H9 (cell line): ENCODE measurements at regions not wholly inside any gene's neighbourhood (a gene's known extent, or its start where the extent isn't known, plus 50 kb on each side); places are given as distances from the start of the nearest gene placed in this dataset.

Source experiments
- DNase-seq: peaks from one replicate; pipeline ENCODE4 v3.0.0-alpha.2; 2017
- H2AFZ ChIP-seq: one replicate; pipeline ENCODE4 v1.6.1; 2013; ENCODE audit warnings: mild to moderate bottlenecking, low read length, control low read depth, moderate library complexity
- H2AK5ac ChIP-seq: 2 replicates; pipeline ENCODE4 v1.6.1; 2013; ENCODE audit warnings: low read length, control low read depth, mixed read lengths; ENCODE audit not compliant: insufficient read length
- H2BK120ac ChIP-seq: one replicate; pipeline ENCODE4 v1.6.1; 2013; ENCODE audit warnings: low read depth, mild to moderate bottlenecking, low read length, control low read depth, inconsistent platforms; ENCODE audit not compliant: poor library complexity, severe bottlenecking
- H2BK12ac ChIP-seq: 2 replicates; pipeline ENCODE4 v1.6.1; 2013; ENCODE audit warnings: low read length, control low read depth, mixed read lengths, low read depth; ENCODE audit not compliant: insufficient read length
- H2BK15ac ChIP-seq: 2 replicates; pipeline ENCODE4 v1.6.1; 2013; ENCODE audit warnings: low read depth, low read length, control low read depth
- H2BK20ac ChIP-seq: one replicate; pipeline ENCODE4 v1.6.1; 2013; ENCODE audit warnings: low read depth, mild to moderate bottlenecking, low read length, control low read depth, inconsistent platforms; ENCODE audit not compliant: poor library complexity, severe bottlenecking
- H2BK5ac ChIP-seq: 2 replicates; pipeline ENCODE4 v1.6.1; 2013; ENCODE audit warnings: low read length, control low read depth, mixed read lengths; ENCODE audit not compliant: insufficient read length
- H3K14ac ChIP-seq: 2 replicates; pipeline ENCODE4 v1.6.1; 2013; ENCODE audit warnings: low read length, control low read depth; ENCODE audit not compliant: insufficient read depth
- H3K18ac ChIP-seq: 2 replicates; pipeline ENCODE4 v1.6.1; 2013; ENCODE audit warnings: low read depth, mild to moderate bottlenecking, mixed read lengths, low read length, control low read depth; ENCODE audit not compliant: insufficient read length
- H3K23ac ChIP-seq: 2 replicates; pipeline ENCODE4 v1.6.1; 2013; ENCODE audit warnings: low read length, control low read depth, mixed read lengths, low read depth; ENCODE audit not compliant: insufficient read length
- H3K23me2 ChIP-seq: 2 replicates; pipeline ENCODE4 v1.6.1; 2013; ENCODE audit warnings: low read depth, mild to moderate bottlenecking, mixed read lengths, low read length, control low read depth; ENCODE audit not compliant: insufficient read length, poor library complexity, severe bottlenecking
- H3K27ac ChIP-seq: 2 replicates; pipeline ENCODE4 v1.5.1; 2013; ENCODE audit warnings: low read length, control low read depth, mixed read lengths, low read depth; ENCODE audit not compliant: insufficient read length
- H3K27me3 ChIP-seq: 2 replicates; pipeline ENCODE4 v1.6.1; 2013; ENCODE audit warnings: low read length, control low read depth, inconsistent platforms; ENCODE audit not compliant: insufficient read depth
- H3K4ac ChIP-seq: 2 replicates; pipeline ENCODE4 v1.6.1; 2013; ENCODE audit warnings: low read depth, mild to moderate bottlenecking, control low read depth, inconsistent platforms, low read length, moderate library complexity
- H3K4me1 ChIP-seq: 2 replicates; pipeline ENCODE4 v1.6.1; 2013; ENCODE audit warnings: low read length, control low read depth, inconsistent platforms; ENCODE audit not compliant: insufficient read depth
- H3K4me2 ChIP-seq: 2 replicates; pipeline ENCODE4 v1.6.1; 2013; ENCODE audit warnings: low read length, control low read depth, mixed read lengths; ENCODE audit not compliant: insufficient read length, insufficient read depth
- H3K56ac ChIP-seq: 2 replicates; pipeline ENCODE4 v1.6.1; 2013; ENCODE audit warnings: low read depth, mild to moderate bottlenecking, mixed read lengths, low read length, control low read depth; ENCODE audit not compliant: insufficient read length
- H3K79me1 ChIP-seq: 2 replicates; pipeline ENCODE4 v1.6.1; 2013; ENCODE audit warnings: low read depth, mild to moderate bottlenecking, moderate library complexity, low read length, control low read depth, inconsistent platforms; ENCODE audit not compliant: insufficient read depth, poor library complexity, severe bottlenecking
- H3K79me2 ChIP-seq: 2 replicates; pipeline ENCODE4 v1.6.1; 2013; ENCODE audit warnings: low read length, control low read depth, inconsistent platforms; ENCODE audit not compliant: insufficient read depth
- H3K9ac ChIP-seq: 2 replicates; pipeline ENCODE4 v1.6.1; 2013; ENCODE audit warnings: low read length, control low read depth, mixed read lengths; ENCODE audit not compliant: insufficient read length; ENCODE audit errors: extremely low read depth
- H3K9me3 ChIP-seq: one replicate; pipeline ENCODE4 v1.6.1; 2013; ENCODE audit warnings: low read depth, low read length, inconsistent platforms; ENCODE audit not compliant: control insufficient read depth
- H3T11ph ChIP-seq: one replicate; pipeline ENCODE4 v1.6.1; 2013; ENCODE audit warnings: mild to moderate bottlenecking, low read length, control low read depth, inconsistent platforms
- H4K20me1 ChIP-seq: one replicate; pipeline ENCODE4 v1.6.1; 2013; ENCODE audit not compliant: control insufficient read depth, insufficient read length, insufficient read depth
- H4K5ac ChIP-seq: 2 replicates; pipeline ENCODE4 v1.6.1; 2013; ENCODE audit warnings: low read depth, mild to moderate bottlenecking, mixed read lengths, low read length, control low read depth; ENCODE audit not compliant: insufficient read length
- H4K8ac ChIP-seq: replicated peaks from 2 replicates; pipeline ENCODE4 v1.6.1; 2013; ENCODE audit warnings: low read length, control low read depth, mixed read lengths, low read depth; ENCODE audit not compliant: insufficient read length
- H4K91ac ChIP-seq: 2 replicates; pipeline ENCODE4 v1.6.1; 2013; ENCODE audit warnings: low read depth, mild to moderate bottlenecking, moderate library complexity, mixed read lengths, low read length, control low read depth; ENCODE audit not compliant: insufficient read length
- H3K27ac Mint-ChIP-seq, 3 experiments: 2 replicates in 2 of 3; 3 replicates in 1 of 3; pipeline ENCODE4 v1.8.0; 2020 to 2021; ENCODE audit warnings: mixed read lengths in 3 of 3, mild to moderate bottlenecking in 1 of 3, moderate library complexity in 1 of 3
- H3K27me3 Mint-ChIP-seq: 2 replicates; pipeline ENCODE4 v1.8.0; 2021; ENCODE audit warnings: low read depth, mild to moderate bottlenecking, moderate library complexity, mixed read lengths
- H3K36me3 Mint-ChIP-seq, 3 experiments: 2 replicates in 2 of 3; 3 replicates in 1 of 3; pipeline ENCODE4 v1.8.0; 2020 to 2021; ENCODE audit warnings: low read depth in 3 of 3, mixed read lengths in 3 of 3; ENCODE audit not compliant: insufficient read depth in 1 of 3
- H3K4me1 Mint-ChIP-seq, 2 experiments: 2 replicates each; pipeline ENCODE4 v1.8.0; 2020; ENCODE audit warnings: mixed read lengths in 2 of 2
- H3K4me3 Mint-ChIP-seq, 2 experiments: 2 replicates in 1 of 2; 3 replicates in 1 of 2; pipeline ENCODE4 v1.8.0; 2020 to 2021; ENCODE audit warnings: mild to moderate bottlenecking in 2 of 2, mixed read lengths in 2 of 2, moderate library complexity in 1 of 2
- H3K9me3 Mint-ChIP-seq, 2 experiments: 2 replicates in 1 of 2; 3 replicates in 1 of 2; pipeline ENCODE4 v1.8.0; 2020; ENCODE audit warnings: mild to moderate bottlenecking in 2 of 2, mixed read lengths in 2 of 2, moderate library complexity in 1 of 2
- CTCF ChIP-seq: fragments of 200-600 bp; sonication (generic); conservative IDR thresholded peaks from 3 replicates; pipeline ENCODE4 v1.8.0; 2021; ENCODE audit warnings: antibody characterized with exemption, mild to moderate bottlenecking

- no peak overlapping the region for H2BK20ac ChIP-seq
- H3K23me2 ChIP-seq, result no peaks in the 10 kb centered on the region
- H2AK5ac ChIP-seq, result no peak overlapping the region
- H3K9me3 Mint-ChIP-seq, result no peaks in the 10 kb centered on the region
- H3K56ac ChIP-seq, result no peak overlapping the region
- H2BK5ac ChIP-seq, result no peak overlapping the region
- no peak overlapping the region for H4K91ac ChIP-seq
- no peak overlapping the region for H4K5ac ChIP-seq
- no peak overlapping the region for H3K23ac ChIP-seq
- H3K79me1 ChIP-seq, result no peaks in the 10 kb centered on the region
- H3K4ac ChIP-seq, result no peak overlapping the region
- H3T11ph ChIP-seq, result no peak overlapping the region
- H3K27me3 ChIP-seq, result no peaks in the 10 kb centered on the region; the same call in 1 of the 2 replicates
- no peaks in the 10 kb centered on the region; the same call in 1 of the 2 replicates for H3K27me3 Mint-ChIP-seq
- H3K4me1 ChIP-seq, result no peaks in the 10 kb centered on the region; the same call in 1 of the 2 replicates
- no peak overlapping the region for H3K14ac ChIP-seq
- H4K20me1 ChIP-seq, result no peaks in the 10 kb centered on the region
- no peak for DNase-seq
- no peak overlapping the region for H3K4me2 ChIP-seq
- no peak overlapping the region for H2BK12ac ChIP-seq
- no peaks in the 10 kb centered on the region; a peak in 1 of 4 replicates for H3K4me1 Mint-ChIP-seq
- H2AFZ ChIP-seq, result no peak overlapping the region
- no peak overlapping the region for H4K8ac ChIP-seq
- no peak overlapping the region for H2BK15ac ChIP-seq
- H3K36me3 Mint-ChIP-seq, result no peaks in the 10 kb centered on the region; a peak in 1 of 7 replicates
- no peaks in the 10 kb centered on the region for H3K9me3 ChIP-seq
- H3K18ac ChIP-seq, result no peak overlapping the region
- H3K79me2 ChIP-seq, result no peaks in the 10 kb centered on the region
- H3K27ac Mint-ChIP-seq, result no peak overlapping the region
- H3K27ac ChIP-seq, result no peak overlapping the region
- no peak overlapping the region for H3K4me3 Mint-ChIP-seq
- no peak overlapping the region for H2BK120ac ChIP-seq
- TF ChIP-seq CTCF, result no peak
- no peak overlapping the region for H3K9ac ChIP-seq
Measured at GRCh38 chr7:25286756-25287155, 58.5 kb upstream of the NPVF start.
